ENCODE measurements at regions not wholly inside any gene's neighbourhood (a gene's known extent, or its start where the extent isn't known, plus 50 kb on each side); places are given as distances from the start of the nearest gene placed in this dataset.

GRCh38 chr9:38263532-38263931 lies 129.0 kb upstream of the ALDH1B1 start:
- no peaks in the 10 kb centered on the region for H3K9me3 ChIP-seq (ENCODE audit: control insufficient read depth, low read length)
- no peaks in the 10 kb centered on the region for H3K36me3 ChIP-seq (ENCODE audit: control insufficient read depth, insufficient read depth, low read length)
- no peak for DNase-seq
- H3K4me1 ChIP-seq (ENCODE audit: control insufficient read depth, insufficient read depth, low read length, poor library complexity, severe bottlenecking), result no peaks in the 10 kb centered on the region
- H3K27me3 ChIP-seq (replicated peaks; ENCODE audit: control insufficient read depth, insufficient read depth, low read length, poor library complexity, severe bottlenecking), result no peaks in the 10 kb centered on the region
- H3K4me3 ChIP-seq (ENCODE audit: insufficient read depth, low read depth, low read length, poor library complexity, severe bottlenecking), result no peak overlapping the region
- no peak overlapping the region for H3K27ac ChIP-seq (ENCODE audit: insufficient read depth, low read length, poor library complexity, severe bottlenecking)

- DNase-seq, result no peak
- no peaks in the 10 kb centered on the region for H3K4me1 ChIP-seq (ENCODE audit: control insufficient read depth, insufficient read depth, low read length, poor library complexity, severe bottlenecking)
- H3K4me3 ChIP-seq (ENCODE audit: insufficient read depth, low read depth, low read length, poor library complexity, severe bottlenecking), result no peak overlapping the region
- H3K9me3 ChIP-seq (ENCODE audit: control insufficient read depth, low read length), result no peaks in the 10 kb centered on the region
- no peaks in the 10 kb centered on the region for H3K36me3 ChIP-seq (ENCODE audit: control insufficient read depth, insufficient read depth, low read length)
- no peak overlapping the region for H3K27ac ChIP-seq (ENCODE audit: insufficient read depth, low read length, poor library complexity, severe bottlenecking)
- no peaks in the 10 kb centered on the region for H3K27me3 ChIP-seq (replicated peaks; ENCODE audit: control insufficient read depth, insufficient read depth, low read length, poor library complexity, severe bottlenecking)
These were observed 132.8 kb upstream of the ALDH1B1 start for GRCh38 chr9:38259519-38260218.

GRCh38 chr9:38259056-38259455 lies 133.4 kb upstream of the ALDH1B1 start:
- no peaks in the 10 kb centered on the region for H3K36me3 ChIP-seq (ENCODE audit: control insufficient read depth, insufficient read depth, low read length)
- no peaks in the 10 kb centered on the region for H3K27me3 ChIP-seq (replicated peaks; ENCODE audit: control insufficient read depth, insufficient read depth, low read length, poor library complexity, severe bottlenecking)
- H3K4me3 ChIP-seq (ENCODE audit: insufficient read depth, low read depth, low read length, poor library complexity, severe bottlenecking), result no peak overlapping the region
- H3K4me1 ChIP-seq (ENCODE audit: control insufficient read depth, insufficient read depth, low read length, poor library complexity, severe bottlenecking), result no peaks in the 10 kb centered on the region
- H3K9me3 ChIP-seq (ENCODE audit: control insufficient read depth, low read length), result no peaks in the 10 kb centered on the region
- H3K27ac ChIP-seq (ENCODE audit: insufficient read depth, low read length, poor library complexity, severe bottlenecking), result no peak overlapping the region
- DNase-seq, result no peak

- Histone ChIP-seq H3K27ac (ENCODE audit: insufficient read depth, low read length, poor library complexity, severe bottlenecking) (no peak overlapping the region), H3K27me3 (replicated peaks; ENCODE audit: control insufficient read depth, insufficient read depth, low read length, poor library complexity, severe bottlenecking) (no peaks in the 10 kb centered on the region), H3K9me3 (ENCODE audit: control insufficient read depth, low read length) (no peaks in the 10 kb centered on the region), H3K36me3 (ENCODE audit: control insufficient read depth, insufficient read depth, low read length) (no peaks in the 10 kb centered on the region), H3K4me3 (ENCODE audit: insufficient read depth, low read depth, low read length, poor library complexity, severe bottlenecking) (no peak overlapping the region), H3K4me1 (ENCODE audit: control insufficient read depth, insufficient read depth, low read length, poor library complexity, severe bottlenecking) (no peaks in the 10 kb centered on the region)
- DNase-seq, result no peak
These were observed 134.8 kb upstream of the ALDH1B1 start for GRCh38 chr9:38257626-38258215.

GRCh38 chr9:38256461-38256860 lies 136.0 kb upstream of the ALDH1B1 start:
- no peaks in the 10 kb centered on the region for H3K4me1 ChIP-seq (ENCODE audit: control insufficient read depth, insufficient read depth, low read length, poor library complexity, severe bottlenecking)
- H3K27me3 ChIP-seq (replicated peaks; ENCODE audit: control insufficient read depth, insufficient read depth, low read length, poor library complexity, severe bottlenecking), result no peaks in the 10 kb centered on the region
- H3K9me3 ChIP-seq (ENCODE audit: control insufficient read depth, low read length), result no peaks in the 10 kb centered on the region
- H3K36me3 ChIP-seq (ENCODE audit: control insufficient read depth, insufficient read depth, low read length), result no peaks in the 10 kb centered on the region
- no peak for DNase-seq
- no peak overlapping the region for H3K27ac ChIP-seq (ENCODE audit: insufficient read depth, low read length, poor library complexity, severe bottlenecking)
- H3K4me3 ChIP-seq (ENCODE audit: insufficient read depth, low read depth, low read length, poor library complexity, severe bottlenecking), result no peak overlapping the region

- no peak for DNase-seq
- H3K4me1 ChIP-seq (ENCODE audit: control insufficient read depth, insufficient read depth, low read length, poor library complexity, severe bottlenecking), result no peaks in the 10 kb centered on the region
These were observed 136.9 kb upstream of the ALDH1B1 start for GRCh38 chr9:38255599-38255998.

GRCh38 chr9:38254756-38255155 lies 137.7 kb upstream of the ALDH1B1 start:
- DNase-seq, result no peak
- Histone ChIP-seq H3K9me3 (ENCODE audit: control insufficient read depth, low read length) (no peaks in the 10 kb centered on the region), H3K36me3 (ENCODE audit: control insufficient read depth, insufficient read depth, low read length) (no peaks in the 10 kb centered on the region), H3K27ac (ENCODE audit: insufficient read depth, low read length, poor library complexity, severe bottlenecking) (no peak overlapping the region), H3K4me3 (ENCODE audit: insufficient read depth, low read depth, low read length, poor library complexity, severe bottlenecking) (no peak overlapping the region), H3K27me3 (replicated peaks; ENCODE audit: control insufficient read depth, insufficient read depth, low read length, poor library complexity, severe bottlenecking) (no peaks in the 10 kb centered on the region), H3K4me1 (ENCODE audit: control insufficient read depth, insufficient read depth, low read length, poor library complexity, severe bottlenecking) (no peaks in the 10 kb centered on the region)

More at GRCh38 chr9:38255599-38255998, 136.9 kb upstream of the ALDH1B1 start:
- Histone ChIP-seq H3K9me3 (ENCODE audit: control insufficient read depth, low read length) (no peaks in the 10 kb centered on the region), H3K4me3 (ENCODE audit: insufficient read depth, low read depth, low read length, poor library complexity, severe bottlenecking) (no peak overlapping the region), H3K27me3 (replicated peaks; ENCODE audit: control insufficient read depth, insufficient read depth, low read length, poor library complexity, severe bottlenecking) (no peaks in the 10 kb centered on the region), H3K27ac (ENCODE audit: insufficient read depth, low read length, poor library complexity, severe bottlenecking) (no peak overlapping the region), H3K36me3 (ENCODE audit: control insufficient read depth, insufficient read depth, low read length) (no peaks in the 10 kb centered on the region)

- Histone ChIP-seq H3K4me1 (ENCODE audit: control insufficient read depth, insufficient read depth, low read length, poor library complexity, severe bottlenecking) (no peaks in the 10 kb centered on the region), H3K9me3 (ENCODE audit: control insufficient read depth, low read length) (no peaks in the 10 kb centered on the region), H3K36me3 (ENCODE audit: control insufficient read depth, insufficient read depth, low read length) (no peaks in the 10 kb centered on the region), H3K27me3 (replicated peaks; ENCODE audit: control insufficient read depth, insufficient read depth, low read length, poor library complexity, severe bottlenecking) (no peaks in the 10 kb centered on the region), H3K27ac (ENCODE audit: insufficient read depth, low read length, poor library complexity, severe bottlenecking) (no peak overlapping the region), H3K4me3 (ENCODE audit: insufficient read depth, low read depth, low read length, poor library complexity, severe bottlenecking) (no peak overlapping the region)
- DNase-seq, result no peak
These were observed 138.4 kb upstream of the ALDH1B1 start for GRCh38 chr9:38254151-38254550.

GRCh38 chr9:38253200-38253599 lies 139.3 kb upstream of the ALDH1B1 start:
- Histone ChIP-seq H3K9me3 (ENCODE audit: control insufficient read depth, low read length) (no peaks in the 10 kb centered on the region), H3K4me3 (ENCODE audit: insufficient read depth, low read depth, low read length, poor library complexity, severe bottlenecking) (no peak overlapping the region), H3K4me1 (ENCODE audit: control insufficient read depth, insufficient read depth, low read length, poor library complexity, severe bottlenecking) (no peaks in the 10 kb centered on the region), H3K36me3 (ENCODE audit: control insufficient read depth, insufficient read depth, low read length) (no peaks in the 10 kb centered on the region), H3K27ac (ENCODE audit: insufficient read depth, low read length, poor library complexity, severe bottlenecking) (no peak overlapping the region), H3K27me3 (replicated peaks; ENCODE audit: control insufficient read depth, insufficient read depth, low read length, poor library complexity, severe bottlenecking) (no peaks in the 10 kb centered on the region)
- no peak for DNase-seq

GRCh38 chr9:38251036-38251860 lies 141.3 kb upstream of the ALDH1B1 start:
- Histone ChIP-seq H3K4me3 (ENCODE audit: insufficient read depth, low read depth, low read length, poor library complexity, severe bottlenecking) (no peak overlapping the region), H3K27me3 (replicated peaks; ENCODE audit: control insufficient read depth, insufficient read depth, low read length, poor library complexity, severe bottlenecking) (no peaks in the 10 kb centered on the region), H3K4me1 (ENCODE audit: control insufficient read depth, insufficient read depth, low read length, poor library complexity, severe bottlenecking) (no peaks in the 10 kb centered on the region), H3K36me3 (ENCODE audit: control insufficient read depth, insufficient read depth, low read length) (no peaks in the 10 kb centered on the region), H3K9me3 (ENCODE audit: control insufficient read depth, low read length) (no peaks in the 10 kb centered on the region), H3K27ac (ENCODE audit: insufficient read depth, low read length, poor library complexity, severe bottlenecking) (no peak overlapping the region)
- DNase-seq, result no peak
